Loucy (cell line): ENCODE measurements at regions not wholly inside any gene's neighbourhood (a gene's known extent, or its start where the extent isn't known, plus 50 kb on each side); places are given as distances from the start of the nearest gene placed in this dataset.

Experiments used
- H2AFZ ChIP-seq: fragments of 200-600 bp; sonication (generic); 2 replicates; pipeline ENCODE4 v1.6.0; 2016; ENCODE audit warnings: antibody characterized with exemption, mild to moderate bottlenecking, low read length, moderate library complexity
- H3F3A ChIP-seq: fragments of 200-600 bp; 2 replicates; pipeline ENCODE4 v1.6.0; 2016; ENCODE audit warnings: antibody characterized with exemption, low read depth, mild to moderate bottlenecking
- H3K27me3 ChIP-seq: fragments of 200-600 bp; sonication (generic); 2 replicates; pipeline ENCODE4 v1.6.1; 2014; ENCODE audit warnings: low read length, mild to moderate bottlenecking; ENCODE audit not compliant: insufficient read depth, poor library complexity, severe bottlenecking
- H3K36me3 ChIP-seq: fragments of 200-600 bp; sonication (generic); 2 replicates; pipeline ENCODE4 v1.6.1; 2016; ENCODE audit warnings: low read length; ENCODE audit not compliant: insufficient read depth
- H3K4me1 ChIP-seq: fragments of 200-600 bp; sonication (generic); 2 replicates; pipeline ENCODE4 v1.5.1; 2014; ENCODE audit warnings: low read length, mild to moderate bottlenecking; ENCODE audit not compliant: insufficient read depth, poor library complexity, severe bottlenecking
- H3K4me2 ChIP-seq: fragments of 200-600 bp; sonication (generic); 2 replicates; pipeline ENCODE4 v1.6.0; 2014; ENCODE audit warnings: antibody characterized with exemption, low read length, low read depth, mild to moderate bottlenecking; ENCODE audit not compliant: poor library complexity, severe bottlenecking
- H3K4me3 ChIP-seq: fragments of 200-600 bp; sonication (generic); 2 replicates; pipeline ENCODE4 v1.5.1; 2014; ENCODE audit warnings: low read length, mild to moderate bottlenecking, mixed read lengths; ENCODE audit not compliant: poor library complexity, severe bottlenecking
- H3K79me2 ChIP-seq: fragments of 200-600 bp; sonication (generic); 2 replicates; pipeline ENCODE4 v1.6.1; 2014; ENCODE audit warnings: low read length; ENCODE audit not compliant: insufficient read depth
- H3K9ac ChIP-seq: fragments of 200-600 bp; sonication (generic); 2 replicates; pipeline ENCODE4 v1.6.0; 2014; ENCODE audit warnings: mild to moderate bottlenecking, low read depth, low read length, moderate library complexity; ENCODE audit not compliant: poor library complexity, severe bottlenecking
- H3K9me2 ChIP-seq: fragments of 200-600 bp; sonication (generic); replicated peaks from 2 replicates; pipeline ENCODE4 v1.6.1; 2016; ENCODE audit warnings: low read depth, low read length, mixed read lengths
- H3K9me3 ChIP-seq: fragments of 200-600 bp; sonication (generic); 2 replicates; pipeline ENCODE4 v1.6.1; 2014; ENCODE audit warnings: mild to moderate bottlenecking, antibody characterized with exemption, low read length, low read depth; ENCODE audit not compliant: insufficient read depth
- H4K20me1 ChIP-seq: fragments of 200-600 bp; sonication (generic); 2 replicates; pipeline ENCODE4 v1.6.0; 2014; ENCODE audit warnings: antibody characterized with exemption, low read length, mild to moderate bottlenecking; ENCODE audit not compliant: insufficient read depth, poor library complexity, severe bottlenecking
- EZH2phosphoT487 ChIP-seq: fragments of 200-600 bp; IDR thresholded peaks from 2 replicates; pipeline ENCODE4 v1.6.1; 2018; ENCODE audit warnings: antibody characterized with exemption, mild to moderate bottlenecking, moderate library complexity, borderline replicate concordance
- TF ChIP-seq, protein P1 (sequence below): fragments of 200-600 bp; sonication (generic); conservative IDR thresholded peaks from 2 replicates; pipeline ENCODE4 v1.5.1; 2014; ENCODE audit warnings: mild to moderate bottlenecking, antibody characterized with exemption, low read length

DNA sequence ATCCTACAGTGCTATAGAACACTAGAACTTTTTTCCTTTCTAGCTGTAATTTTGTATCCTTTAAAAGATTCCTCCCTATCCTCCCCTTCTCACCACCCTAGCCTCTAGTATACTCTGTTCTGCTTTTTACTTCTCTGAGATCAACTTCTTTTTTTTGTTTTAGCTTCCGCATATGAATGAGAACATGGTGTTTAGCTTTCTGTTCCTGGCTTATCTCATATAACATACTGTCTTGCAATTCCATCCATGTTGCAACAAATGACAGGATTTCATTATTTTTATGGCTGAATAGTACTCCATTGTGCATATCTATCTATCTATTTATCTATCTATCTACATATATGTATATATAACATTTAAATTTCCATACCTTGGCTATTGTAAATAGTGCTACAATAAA is 126.0 kb upstream of the MAN2A1 start:
- no peaks in the 10 kb centered on the region for H3K27me3 ChIP-seq
- H3K4me1 ChIP-seq = peaks cover 5% of the 10 kb centered on the region
- H4K20me1 ChIP-seq = no peaks in the 10 kb centered on the region
- H3K36me3 ChIP-seq = no peaks in the 10 kb centered on the region
- H3K4me3 ChIP-seq = no peak overlapping the region
- no peak for TF ChIP-seq EZH2phosphoT487
- TF ChIP-seq, protein P1, sequence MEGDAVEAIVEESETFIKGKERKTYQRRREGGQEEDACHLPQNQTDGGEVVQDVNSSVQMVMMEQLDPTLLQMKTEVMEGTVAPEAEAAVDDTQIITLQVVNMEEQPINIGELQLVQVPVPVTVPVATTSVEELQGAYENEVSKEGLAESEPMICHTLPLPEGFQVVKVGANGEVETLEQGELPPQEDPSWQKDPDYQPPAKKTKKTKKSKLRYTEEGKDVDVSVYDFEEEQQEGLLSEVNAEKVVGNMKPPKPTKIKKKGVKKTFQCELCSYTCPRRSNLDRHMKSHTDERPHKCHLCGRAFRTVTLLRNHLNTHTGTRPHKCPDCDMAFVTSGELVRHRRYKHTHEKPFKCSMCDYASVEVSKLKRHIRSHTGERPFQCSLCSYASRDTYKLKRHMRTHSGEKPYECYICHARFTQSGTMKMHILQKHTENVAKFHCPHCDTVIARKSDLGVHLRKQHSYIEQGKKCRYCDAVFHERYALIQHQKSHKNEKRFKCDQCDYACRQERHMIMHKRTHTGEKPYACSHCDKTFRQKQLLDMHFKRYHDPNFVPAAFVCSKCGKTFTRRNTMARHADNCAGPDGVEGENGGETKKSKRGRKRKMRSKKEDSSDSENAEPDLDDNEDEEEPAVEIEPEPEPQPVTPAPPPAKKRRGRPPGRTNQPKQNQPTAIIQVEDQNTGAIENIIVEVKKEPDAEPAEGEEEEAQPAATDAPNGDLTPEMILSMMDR = no peak
- H3K9me3 ChIP-seq = no peaks in the 10 kb centered on the region
- H3K9ac ChIP-seq = no peak overlapping the region
- no peak overlapping the region for H2AFZ ChIP-seq
- no peaks in the 10 kb centered on the region for H3K79me2 ChIP-seq
- H3K9me2 ChIP-seq = no peaks in the 10 kb centered on the region
- H3F3A ChIP-seq = no peaks in the 10 kb centered on the region
- H3K4me2 ChIP-seq = no peak overlapping the region

DNA sequence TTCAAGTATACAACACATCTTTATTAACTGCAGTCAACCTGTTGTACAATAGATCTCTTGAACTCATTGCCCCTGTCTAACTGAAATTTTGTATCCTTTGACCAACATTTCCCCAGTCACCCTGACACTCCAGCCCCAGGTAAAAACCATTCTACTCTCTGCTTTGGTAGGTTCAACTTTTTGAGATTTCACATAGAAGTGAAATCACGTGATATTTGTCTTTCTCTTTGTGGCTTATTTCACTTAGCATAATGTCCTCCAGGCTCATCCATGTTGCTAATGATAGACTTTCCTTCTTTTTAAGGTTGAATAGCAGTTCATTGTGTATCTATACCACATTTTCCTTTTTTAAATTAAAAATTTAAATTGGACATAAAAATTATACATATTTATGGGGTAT is 126.5 kb upstream of the MAN2A1 start:
- Histone ChIP-seq H3K9me3 (no peaks in the 10 kb centered on the region), H3K4me1 (peaks cover 8% of the 10 kb centered on the region), H3F3A (no peaks in the 10 kb centered on the region), H2AFZ (no peak overlapping the region), H3K9ac (no peak overlapping the region), H3K36me3 (no peaks in the 10 kb centered on the region), H3K4me3 (no peak overlapping the region), H3K4me2 (no peak overlapping the region), H3K9me2 (no peaks in the 10 kb centered on the region), H3K79me2 (no peaks in the 10 kb centered on the region), H4K20me1 (no peaks in the 10 kb centered on the region), H3K27me3 (no peaks in the 10 kb centered on the region)
- TF ChIP-seq, protein P1 = no peak
- no peak for TF ChIP-seq EZH2phosphoT487

DNA sequence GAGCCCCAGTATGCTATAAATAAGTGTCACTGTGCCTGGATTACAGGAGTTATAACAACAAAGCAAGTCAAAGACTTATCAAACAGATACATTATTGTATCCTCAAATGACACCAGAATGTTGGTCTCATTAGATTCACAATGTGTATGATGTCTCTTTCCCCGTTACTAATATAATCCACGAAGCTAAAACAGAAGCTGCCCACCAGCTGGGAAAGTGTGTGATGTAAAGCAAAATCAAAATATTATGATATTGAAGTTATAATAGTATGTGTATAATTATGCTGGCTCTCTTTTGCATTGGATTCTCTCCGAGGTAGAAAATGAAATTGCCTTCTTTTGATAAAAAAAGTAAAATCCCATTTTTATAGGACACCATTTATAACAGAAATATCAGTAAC is 127.3 kb upstream of the MAN2A1 start:
- Histone ChIP-seq H3K9me2 (no peaks in the 10 kb centered on the region), H3K27me3 (no peaks in the 10 kb centered on the region), H3K4me3 (no peak overlapping the region), H3K4me2 (no peak overlapping the region), H3K79me2 (no peaks in the 10 kb centered on the region), H2AFZ (no peak overlapping the region), H3K9ac (no peak overlapping the region), H3K9me3 (no peaks in the 10 kb centered on the region), H3F3A (no peaks in the 10 kb centered on the region), H3K4me1 (peaks cover 8% of the 10 kb centered on the region), H3K36me3 (no peaks in the 10 kb centered on the region), H4K20me1 (no peaks in the 10 kb centered on the region)
- no peak for TF ChIP-seq EZH2phosphoT487
- TF ChIP-seq, protein P1 = no peak
